GM18511 (cell line): ENCODE measurements at regions not wholly inside any gene's neighbourhood (a gene's known extent, or its start where the extent isn't known, plus 50 kb on each side); places are given as distances from the start of the nearest gene placed in this dataset.

Source experiments
- ATAC-seq: cut with Tn5 transposase; IDR thresholded peaks from one replicate; pipeline ENCODE4 v1.9.1; 2021; ENCODE audit warnings: mild to moderate bottlenecking, moderate library complexity; ENCODE audit not compliant: unreplicated experiment

DNA sequence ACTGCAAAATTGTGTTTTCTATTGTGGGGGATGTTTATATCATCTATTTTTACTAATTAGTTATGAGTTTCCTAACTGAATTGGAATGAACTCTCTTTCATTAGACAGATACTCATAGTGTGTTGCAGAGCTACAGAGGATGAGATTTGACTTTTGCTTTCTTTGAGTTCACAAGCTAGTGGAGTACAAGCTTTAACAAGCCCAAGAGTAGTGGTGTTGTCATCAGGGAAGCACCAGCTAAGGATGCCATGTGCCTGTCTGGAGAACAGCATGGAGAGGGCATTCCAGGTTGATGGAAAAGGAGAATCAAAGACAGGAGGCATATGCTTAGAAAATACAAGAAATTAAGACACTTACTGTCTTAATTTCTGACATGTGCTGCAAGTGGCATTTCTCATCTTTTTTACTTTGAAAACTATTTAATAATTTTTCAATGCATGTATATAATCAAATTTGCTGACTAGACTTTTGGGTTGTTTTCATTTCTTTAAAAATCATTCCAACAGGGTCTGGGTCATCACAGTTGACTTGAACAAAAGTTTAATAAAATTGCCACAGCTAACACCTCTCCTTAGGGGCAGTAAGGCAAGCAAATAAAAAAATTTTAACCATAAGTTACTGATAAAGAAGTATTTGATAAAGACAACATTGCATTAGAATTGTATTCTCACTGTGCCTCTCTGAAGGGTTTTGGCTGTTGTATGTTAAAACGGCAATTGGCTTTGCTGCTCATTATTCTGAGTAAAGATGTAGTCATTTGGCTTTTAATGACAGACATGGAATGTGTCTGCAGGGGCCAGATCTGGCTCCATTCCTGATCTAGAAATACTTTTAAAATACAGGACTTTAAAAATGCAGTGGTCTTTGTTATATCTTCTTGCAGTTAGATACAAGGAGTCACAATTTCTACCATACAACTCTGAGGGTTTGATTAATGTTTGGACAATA lies 323.7 kb upstream of the CDH11 start:
- ATAC-seq, result no peak

GRCh38 chr16:65441501-65441900 lies 319.6 kb upstream of the CDH11 start:
- no peak for ATAC-seq

DNA sequence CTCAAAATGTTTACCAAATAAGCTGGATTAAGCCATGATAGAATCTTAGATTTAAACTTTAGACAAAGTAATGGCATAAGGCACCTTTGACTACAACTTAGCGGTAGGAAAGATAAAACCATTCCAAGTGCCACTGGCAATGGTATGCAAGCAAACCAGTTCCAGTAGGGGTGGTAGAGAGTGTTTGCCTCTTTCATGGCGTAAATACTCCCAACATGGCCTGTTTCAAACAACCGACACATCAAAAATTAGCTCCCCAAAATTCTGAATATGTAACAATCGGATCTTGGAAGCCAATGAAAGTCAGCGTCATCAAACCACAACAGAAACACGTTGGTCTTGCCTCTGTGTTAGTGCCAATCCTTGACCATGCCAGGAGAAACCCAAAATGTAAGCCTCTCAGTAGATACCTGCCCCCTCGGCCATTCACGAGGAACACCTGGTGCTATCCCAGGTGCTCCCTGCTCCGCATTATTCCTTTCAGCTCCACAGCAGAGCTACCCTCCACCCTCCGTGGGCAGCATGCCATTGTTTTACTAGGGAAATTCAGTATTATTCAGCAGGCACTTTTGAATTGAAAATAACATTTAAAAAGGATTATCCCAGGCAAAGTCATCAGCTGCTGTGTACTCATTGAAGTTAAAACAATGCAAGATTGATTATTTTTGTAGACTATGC lies 307.8 kb upstream of the CDH11 start:
- no peak for ATAC-seq

DNA sequence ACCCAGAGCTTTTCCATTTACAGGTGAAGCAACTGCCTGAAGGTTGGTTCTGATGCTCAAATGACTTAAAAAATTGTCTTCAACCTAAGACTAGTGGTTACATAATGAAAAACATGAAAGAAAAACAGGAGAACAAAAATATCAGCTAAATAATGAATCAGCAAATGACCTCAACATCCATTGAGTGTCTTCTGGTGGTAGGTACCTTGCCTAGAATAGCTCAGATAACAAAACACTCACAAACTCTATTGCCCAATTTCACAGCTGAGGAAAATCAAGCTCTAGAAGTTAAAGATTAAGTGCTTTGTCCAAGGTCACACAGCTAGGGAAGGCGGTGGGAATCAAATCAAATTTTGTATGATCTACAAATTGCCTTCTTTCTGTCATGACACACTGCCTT lies 304.6 kb upstream of the CDH11 start:
- no peak for ATAC-seq

DNA sequence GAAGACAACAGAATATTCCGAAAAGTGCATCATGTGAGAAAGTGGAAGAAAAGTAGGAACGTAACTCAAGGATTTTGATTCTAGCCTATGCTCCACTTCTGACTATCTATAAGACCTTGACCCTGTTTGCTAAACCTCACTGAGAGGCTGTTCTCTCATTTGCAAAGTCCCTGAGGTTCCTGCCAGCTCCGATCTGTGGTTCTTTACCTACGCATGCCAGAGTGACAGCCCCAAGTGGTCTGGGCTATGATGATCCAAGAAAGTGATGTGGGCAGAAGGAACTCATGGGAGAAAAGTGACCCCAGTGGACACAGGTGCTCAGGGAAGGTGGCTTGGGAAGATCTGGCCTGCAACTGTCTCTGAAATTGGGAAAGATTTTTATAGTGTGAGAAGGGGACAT lies 301.1 kb upstream of the CDH11 start:
- no peak for ATAC-seq

- ATAC-seq, result no peak
These were observed 299.7 kb upstream of the CDH11 start for GRCh38 chr16:65421596-65421995.

- no peak for ATAC-seq
These were observed 296.6 kb upstream of the CDH11 start for GRCh38 chr16:65418435-65418834.

GRCh38 chr16:65415460-65415859 lies 293.6 kb upstream of the CDH11 start:
- no peak for ATAC-seq

DNA sequence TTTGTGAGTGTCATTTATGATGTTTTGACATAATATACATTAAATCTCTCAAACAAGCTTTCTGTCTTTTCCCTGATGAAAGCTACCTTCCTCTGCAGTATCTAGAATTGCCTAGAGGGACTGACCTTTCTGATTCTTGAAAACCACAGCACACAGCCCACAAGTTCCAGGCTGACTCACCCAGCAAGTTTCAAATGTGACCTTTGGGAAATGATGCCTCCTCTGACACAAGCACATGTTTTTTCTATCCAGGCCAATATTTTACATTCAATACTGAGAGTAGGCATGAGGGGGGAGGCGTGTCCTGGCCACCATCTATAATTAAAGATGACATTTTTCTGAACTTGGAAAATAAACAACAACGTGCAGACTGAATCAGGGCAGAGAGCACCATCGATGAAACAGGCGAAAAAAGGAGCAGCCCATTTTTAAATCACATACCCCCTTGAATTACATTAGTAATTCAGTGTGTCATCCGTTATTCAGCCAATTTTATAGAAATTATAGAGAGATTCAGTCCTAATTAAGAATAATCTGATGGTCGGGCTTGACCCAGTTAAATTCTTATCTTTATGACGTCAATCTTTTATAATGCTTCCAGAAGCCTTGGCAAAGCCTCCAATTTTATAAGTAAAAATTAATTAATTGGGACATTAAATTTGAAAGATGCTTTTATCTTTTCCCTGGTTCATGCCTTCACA lies 292.6 kb upstream of the CDH11 start:
- no peak for ATAC-seq

GRCh38 chr16:65413861-65414260 lies 292.0 kb upstream of the CDH11 start:
- no peak for ATAC-seq

DNA sequence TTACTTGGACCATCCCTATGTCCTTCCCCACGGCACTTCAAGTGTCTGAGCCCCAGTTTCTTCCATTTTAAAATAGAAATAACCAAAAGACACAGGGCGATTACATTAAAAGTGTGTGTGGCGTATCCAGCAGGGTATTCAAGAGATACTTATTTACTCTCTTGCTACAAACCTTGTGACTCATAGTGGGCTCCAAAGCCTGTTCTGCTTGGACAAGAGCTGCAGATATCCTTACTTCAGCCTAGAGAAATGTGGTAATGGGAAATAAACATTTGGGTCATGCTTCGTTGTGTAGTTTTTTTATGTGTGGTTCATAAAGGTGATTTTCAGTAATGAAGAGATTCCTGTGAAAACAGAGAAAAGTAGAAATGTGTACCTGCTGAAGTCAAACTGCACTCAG lies 288.9 kb upstream of the CDH11 start:
- no peak for ATAC-seq

GRCh38 chr16:65409510-65409909 lies 287.6 kb upstream of the CDH11 start:
- ATAC-seq, result no peak

DNA sequence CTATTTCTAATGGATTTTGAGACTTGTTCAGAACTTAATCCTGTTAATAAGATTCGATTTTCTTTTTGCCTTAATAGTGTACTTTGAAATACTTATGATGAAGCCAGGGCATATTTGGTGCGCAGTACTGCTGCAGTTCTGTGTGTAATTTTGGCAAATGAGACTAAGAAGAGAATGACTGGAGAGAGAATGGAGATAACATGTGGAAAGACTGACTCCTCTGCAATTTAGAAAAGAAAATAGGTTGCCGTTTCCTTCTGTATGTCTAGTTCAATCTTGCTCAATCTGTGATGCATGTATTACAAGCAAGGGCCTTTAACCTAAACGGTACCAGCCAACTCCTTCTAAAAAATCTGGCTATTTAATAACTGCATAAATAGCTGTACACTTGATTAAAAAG lies 285.1 kb upstream of the CDH11 start:
- no peak for ATAC-seq

DNA sequence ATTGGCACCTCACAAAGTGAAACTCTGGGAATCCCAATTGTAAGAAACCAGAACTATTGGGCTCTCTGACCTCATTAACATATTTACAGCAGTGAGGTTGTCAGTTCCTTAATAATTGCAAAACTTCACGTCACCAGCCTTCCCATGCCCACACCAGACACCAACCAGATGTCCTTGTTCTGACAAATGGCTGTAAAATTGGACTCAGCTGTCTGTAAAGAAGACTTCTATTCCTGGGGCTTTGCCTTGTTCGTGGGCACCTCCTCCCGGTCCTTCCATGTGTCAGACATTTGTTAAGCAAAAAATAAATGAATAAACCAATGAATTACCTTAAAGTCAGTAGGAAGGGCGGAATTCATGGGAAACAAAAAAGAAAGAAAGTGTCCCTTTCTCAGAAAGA lies 284.3 kb upstream of the CDH11 start:
- ATAC-seq, result no peak

DNA sequence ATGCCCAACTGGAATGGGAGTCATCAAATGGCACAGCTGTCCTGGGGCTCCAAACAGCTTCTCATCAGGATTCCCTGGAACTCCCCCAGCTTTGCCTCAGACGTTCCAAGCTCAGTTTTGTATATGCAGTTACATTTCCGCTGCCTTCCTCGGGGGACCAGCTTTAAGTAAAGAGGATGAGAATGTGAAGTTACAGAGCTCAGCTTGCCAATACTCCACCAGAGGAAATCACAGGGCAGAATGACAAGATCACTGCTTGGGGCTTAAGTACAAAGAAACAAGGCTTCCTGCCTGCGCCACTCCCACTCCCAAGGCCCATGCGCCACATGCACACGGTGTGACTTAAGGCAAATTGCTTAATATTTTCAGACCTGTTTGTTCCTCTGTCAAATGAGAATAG lies 272.4 kb upstream of the CDH11 start:
- no peak for ATAC-seq

- no peak for ATAC-seq
These were observed 271.1 kb upstream of the CDH11 start for GRCh38 chr16:65392806-65393565.

DNA sequence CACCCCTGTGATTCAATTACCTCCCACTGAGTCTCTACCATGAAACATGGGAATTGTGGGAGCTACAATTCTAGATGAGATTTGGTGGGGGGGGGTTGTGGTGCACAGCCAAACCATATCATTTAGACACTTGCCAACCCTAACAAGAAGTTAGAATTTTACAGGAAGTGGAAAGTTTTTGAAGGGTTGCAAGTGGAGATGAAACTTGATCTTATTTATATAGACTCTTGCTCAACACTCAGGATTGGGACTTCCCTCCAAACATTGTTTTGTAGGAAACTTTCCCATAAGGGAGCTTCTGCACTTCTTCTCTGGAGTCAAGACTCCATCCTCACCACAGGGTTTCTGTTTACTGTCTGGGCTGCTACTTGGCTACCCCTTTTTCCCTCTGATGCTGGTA lies 266.7 kb upstream of the CDH11 start:
- no peak for ATAC-seq

DNA sequence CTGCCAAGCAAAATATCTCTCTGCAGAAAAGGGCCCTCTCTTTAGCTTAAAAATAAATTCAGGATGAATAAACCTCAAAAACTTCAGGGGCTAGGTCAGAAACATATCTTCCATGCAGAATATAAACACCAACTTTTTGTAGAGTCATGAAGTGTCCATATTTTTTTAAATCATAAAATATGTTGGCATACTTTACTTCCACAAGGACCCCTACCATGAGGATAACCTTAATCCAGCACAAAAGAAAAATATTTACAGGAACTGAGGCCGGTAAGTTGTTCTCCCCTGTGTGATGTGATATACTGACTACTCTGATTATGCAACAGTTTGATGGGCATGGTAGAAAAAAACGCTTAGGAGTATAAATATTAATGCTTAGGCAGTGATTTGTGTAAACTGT lies 264.8 kb upstream of the CDH11 start:
- no peak for ATAC-seq

DNA sequence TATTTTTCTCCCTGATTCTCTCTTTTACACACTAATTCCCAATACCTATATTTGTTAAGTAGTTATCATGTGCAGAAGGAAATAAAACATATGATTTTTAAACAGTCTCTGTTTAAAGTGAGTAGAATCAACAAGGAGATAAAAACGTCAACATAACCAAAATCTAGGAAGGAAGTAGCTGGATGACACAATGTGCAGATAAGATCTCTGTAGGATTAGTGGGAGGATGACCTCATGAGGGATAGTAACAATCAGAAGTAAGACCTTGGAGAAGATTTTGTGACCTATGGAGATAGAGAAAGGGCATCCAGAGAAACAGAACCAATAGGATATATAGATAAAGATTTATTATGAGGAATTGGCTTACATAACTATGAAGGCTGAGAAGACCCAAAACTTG lies 262.6 kb upstream of the CDH11 start:
- no peak for ATAC-seq

DNA sequence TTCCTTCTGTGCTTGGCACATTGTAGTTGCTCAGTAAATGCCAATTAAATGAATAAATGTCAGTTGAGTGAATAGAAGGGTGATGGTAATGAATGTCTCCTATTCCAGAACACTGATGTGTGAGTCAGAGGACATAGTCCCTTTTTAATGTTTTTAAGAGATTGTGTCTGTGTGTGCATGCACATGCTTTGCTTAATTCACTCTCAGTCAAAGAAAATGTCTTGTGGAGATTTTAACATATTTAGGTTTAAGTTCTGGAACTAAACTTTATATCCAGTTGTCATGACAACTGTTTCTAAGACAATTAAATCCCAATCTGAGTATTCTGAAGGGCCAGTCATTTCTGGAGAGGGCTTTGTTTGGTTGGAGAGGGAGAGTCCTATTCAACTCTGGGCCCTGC lies 255.3 kb upstream of the CDH11 start:
- no peak for ATAC-seq

DNA sequence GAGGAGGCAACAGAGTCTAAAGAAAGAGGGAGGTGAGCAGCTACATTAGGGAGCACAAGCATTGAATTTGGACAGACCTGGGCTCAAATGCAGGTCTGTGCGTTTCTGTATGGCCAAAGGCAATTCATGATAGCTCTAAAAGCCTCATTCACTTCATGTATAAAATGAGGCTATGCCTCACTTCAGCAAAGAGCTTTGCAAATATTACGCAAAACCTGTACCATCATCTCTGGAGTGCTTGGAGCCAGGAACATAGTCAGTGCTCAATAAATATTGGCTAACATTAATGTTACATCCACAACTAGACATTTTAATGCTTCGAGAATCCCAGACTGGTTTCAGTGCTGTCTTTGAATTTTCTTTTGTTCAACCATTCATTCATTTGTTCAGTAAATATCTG lies 254.7 kb upstream of the CDH11 start:
- no peak for ATAC-seq
